ENCODE measurements at regions not wholly inside any gene's neighbourhood (a gene's known extent, or its start where the extent isn't known, plus 50 kb on each side); places are given as distances from the start of the nearest gene placed in this dataset.
A peak's percentile ranks its signal among the peaks of the same experiment; 100 is the strongest.

- no peak for TF ChIP-seq CTCF (conservative IDR thresholded peaks at IDR 0.05; ENCODE audit: control insufficient read depth, insufficient read depth, low read depth, low read length)
- DNase-seq (ENCODE audit: low read depth), result no peak
- no peak overlapping the region for H3K4me3 ChIP-seq (ENCODE audit: control insufficient read depth, low read depth, low read length)
Observed at GRCh38 chr2:149921911-149922616, 334.5 kb upstream of the MMADHC start.

GRCh38 chr2:149920389-149920788 lies 332.8 kb upstream of the MMADHC start:
- DNase-seq (ENCODE audit: low read depth), result no peak
- no peak overlapping the region for H3K4me3 ChIP-seq (ENCODE audit: control insufficient read depth, low read depth, low read length)
- TF ChIP-seq CTCF (conservative IDR thresholded peaks at IDR 0.05; ENCODE audit: control insufficient read depth, insufficient read depth, low read depth, low read length), result no peak

- no peak overlapping the region for H3K4me3 ChIP-seq (ENCODE audit: control insufficient read depth, low read depth, low read length)
- TF ChIP-seq CTCF (conservative IDR thresholded peaks at IDR 0.05; ENCODE audit: control insufficient read depth, insufficient read depth, low read depth, low read length), result no peak
- no peak for DNase-seq (ENCODE audit: low read depth)
Observed at GRCh38 chr2:149915151-149915550, 327.6 kb upstream of the MMADHC start.

GRCh38 chr2:149908726-149909683 lies 321.4 kb upstream of the MMADHC start:
- no peak overlapping the region for H3K4me3 ChIP-seq (ENCODE audit: control insufficient read depth, low read depth, low read length)
- TF ChIP-seq CTCF (conservative IDR thresholded peaks at IDR 0.05; ENCODE audit: control insufficient read depth, insufficient read depth, low read depth, low read length), result no peak
- peak; percentile 31 for DNase-seq (ENCODE audit: low read depth)

GRCh38 chr2:149906886-149907285 lies 319.3 kb upstream of the MMADHC start:
- H3K4me3 ChIP-seq (ENCODE audit: control insufficient read depth, low read depth, low read length), result no peak overlapping the region
- no peak for TF ChIP-seq CTCF (conservative IDR thresholded peaks at IDR 0.05; ENCODE audit: control insufficient read depth, insufficient read depth, low read depth, low read length)
- no peak for DNase-seq (ENCODE audit: low read depth)

- no peak for DNase-seq (ENCODE audit: low read depth)
- no peak overlapping the region for H3K4me3 ChIP-seq (ENCODE audit: control insufficient read depth, low read depth, low read length)
- TF ChIP-seq CTCF (conservative IDR thresholded peaks at IDR 0.05; ENCODE audit: control insufficient read depth, insufficient read depth, low read depth, low read length), result no peak
Observed at GRCh38 chr2:149904352-149905175, 317.0 kb upstream of the MMADHC start.
